GM21528 (cell line): ENCODE measurements at regions not wholly inside any gene's neighbourhood (a gene's known extent, or its start where the extent isn't known, plus 50 kb on each side); places are given as distances from the start of the nearest gene placed in this dataset.

ENCODE experiments used
- ATAC-seq: cut with Tn5 transposase; IDR thresholded peaks from one replicate; pipeline ENCODE4 v1.9.1; 2021; ENCODE audit warnings: mild to moderate bottlenecking, moderate library complexity; ENCODE audit not compliant: unreplicated experiment, low FRiP score

GRCh38 chr5:9932770-9933169 lies 302.6 kb upstream of the TAS2R1 start:
- ATAC-seq, result no peak

GRCh38 chr5:9930156-9930555 lies 300.0 kb upstream of the TAS2R1 start:
- no peak for ATAC-seq

- no peak for ATAC-seq
Observed at GRCh38 chr5:9928326-9928725, 298.2 kb upstream of the TAS2R1 start.

- ATAC-seq, result no peak
Observed at GRCh38 chr5:9927521-9927997, 297.4 kb upstream of the TAS2R1 start.

- no peak for ATAC-seq
Observed at GRCh38 chr5:9927106-9927505, 297.0 kb upstream of the TAS2R1 start.

GRCh38 chr5:9924614-9925013 lies 294.5 kb upstream of the TAS2R1 start:
- no peak for ATAC-seq

GRCh38 chr5:9922719-9923118 lies 292.6 kb upstream of the TAS2R1 start:
- ATAC-seq, result no peak

- ATAC-seq, result no peak
Observed at GRCh38 chr5:9920697-9921096, 290.5 kb upstream of the TAS2R1 start.

GRCh38 chr5:9919306-9920030 lies 289.3 kb upstream of the TAS2R1 start:
- no peak for ATAC-seq

- ATAC-seq, result no peak
Observed at GRCh38 chr5:9905661-9906060, 275.5 kb upstream of the TAS2R1 start.

- no peak for ATAC-seq
Observed at GRCh38 chr5:9903801-9904200, 273.6 kb upstream of the TAS2R1 start.

- no peak for ATAC-seq
Observed at GRCh38 chr5:9898319-9898718, 268.2 kb upstream of the TAS2R1 start.

- no peak for ATAC-seq
Observed at GRCh38 chr5:9895302-9895645, 265.1 kb upstream of the TAS2R1 start.

GRCh38 chr5:9894571-9895301 lies 264.6 kb upstream of the TAS2R1 start:
- ATAC-seq, result no peak

- no peak for ATAC-seq
Observed at GRCh38 chr5:9892696-9893095, 262.5 kb upstream of the TAS2R1 start.

GRCh38 chr5:9889511-9889910 lies 259.4 kb upstream of the TAS2R1 start:
- ATAC-seq, result no peak

- ATAC-seq, result no peak
Observed at GRCh38 chr5:9888501-9888901, 258.4 kb upstream of the TAS2R1 start.

GRCh38 chr5:9885164-9885563 lies 255.0 kb upstream of the TAS2R1 start:
- no peak for ATAC-seq

- no peak for ATAC-seq
Observed at GRCh38 chr5:9878206-9878605, 248.1 kb upstream of the TAS2R1 start.

- ATAC-seq, result no peak
Observed at GRCh38 chr5:9877488-9877887, 247.3 kb upstream of the TAS2R1 start.

- ATAC-seq, result no peak
Observed at GRCh38 chr5:9876451-9876850, 246.3 kb upstream of the TAS2R1 start.

GRCh38 chr5:9869616-9870288 lies 239.6 kb upstream of the TAS2R1 start:
- no peak for ATAC-seq
